Suprapubic skin (tissue), 4 donors: ENCODE measurements at regions not wholly inside any gene's neighbourhood (a gene's known extent, or its start where the extent isn't known, plus 50 kb on each side); places are given as distances from the start of the nearest gene placed in this dataset.

Experiments
- DNase-seq, 2 donors: peaks; one replicate each; pipeline ENCODE4 v3.0.0-alpha.2; 2019; ENCODE audit warnings: low spot score in 2 of 2
- H3K27ac ChIP-seq: fragments of 200-600 bp; sonication (generic); one replicate; pipeline ENCODE4 v1.5.1; 2019
- H3K27me3 ChIP-seq: fragments of 200-600 bp; sonication (generic); one replicate; pipeline ENCODE4 v1.5.1; 2019
- H3K36me3 ChIP-seq: fragments of 200-600 bp; sonication (generic); one replicate; pipeline ENCODE4 v1.5.1; 2019
- H3K4me1 ChIP-seq: fragments of 200-600 bp; sonication (generic); one replicate; pipeline ENCODE4 v1.5.1; 2019
- H3K4me3 ChIP-seq: fragments of 200-600 bp; sonication (generic); one replicate; pipeline ENCODE4 v1.5.1; 2019; ENCODE audit warnings: mild to moderate bottlenecking
- H3K9me3 ChIP-seq: fragments of 200-600 bp; sonication (generic); one replicate; pipeline ENCODE4 v1.5.1; 2019
- EP300 ChIP-seq: sonication (generic); formaldehyde crosslinking; IDR thresholded peaks from one replicate; pipeline ENCODE4 v1.6.1; 2017; ENCODE audit warnings: antibody characterized with exemption
- POLR2A ChIP-seq, 2 donors: fragments of 450-650 bp; IDR thresholded peaks; one replicate each; pipeline ENCODE4 v1.6.1; 2017; ENCODE audit warnings: antibody characterized with exemption in 2 of 2, mild to moderate bottlenecking in 2 of 2, moderate library complexity in 2 of 2
- POLR2AphosphoS5 ChIP-seq, 3 donors: sonication (generic); formaldehyde crosslinking; IDR thresholded peaks; one replicate each; pipeline ENCODE4 v1.6.1; 2017; ENCODE audit warnings: antibody characterized with exemption in 3 of 3
- WGBS: methylation state at CpG from one replicate; pipeline ENCODE4 v1.1.5; 2018; 5-methylcytosine and 5-hydroxymethylcytosine counted together
- TF ChIP-seq, protein P1 (sequence below), 2 donors: fragments of 200-600 bp in 1 of 2; fragments of 450-650 bp in 1 of 2; sonication (generic) in 1 of 2; IDR thresholded peaks; one replicate each; pipeline ENCODE4 v1.5.1; 2016 to 2019; ENCODE audit warnings: antibody characterized with exemption in 2 of 2, mild to moderate bottlenecking in 1 of 2, moderate library complexity in 1 of 2

GRCh38 chr4:24700118-24700517 lies 95.3 kb upstream of the SOD3 start:
- 85% methylated on average over 1 of the region's 1 CpG for WGBS
- no peak for DNase-seq
- Histone ChIP-seq H3K4me3 (no peak overlapping the region), H3K9me3 (no peaks in the 10 kb centered on the region), H3K36me3 (no peaks in the 10 kb centered on the region), H3K27me3 (no peaks in the 10 kb centered on the region), H3K4me1 (peaks cover 4% of the 10 kb centered on the region), H3K27ac (no peak overlapping the region)
- TF ChIP-seq, protein P1, sequence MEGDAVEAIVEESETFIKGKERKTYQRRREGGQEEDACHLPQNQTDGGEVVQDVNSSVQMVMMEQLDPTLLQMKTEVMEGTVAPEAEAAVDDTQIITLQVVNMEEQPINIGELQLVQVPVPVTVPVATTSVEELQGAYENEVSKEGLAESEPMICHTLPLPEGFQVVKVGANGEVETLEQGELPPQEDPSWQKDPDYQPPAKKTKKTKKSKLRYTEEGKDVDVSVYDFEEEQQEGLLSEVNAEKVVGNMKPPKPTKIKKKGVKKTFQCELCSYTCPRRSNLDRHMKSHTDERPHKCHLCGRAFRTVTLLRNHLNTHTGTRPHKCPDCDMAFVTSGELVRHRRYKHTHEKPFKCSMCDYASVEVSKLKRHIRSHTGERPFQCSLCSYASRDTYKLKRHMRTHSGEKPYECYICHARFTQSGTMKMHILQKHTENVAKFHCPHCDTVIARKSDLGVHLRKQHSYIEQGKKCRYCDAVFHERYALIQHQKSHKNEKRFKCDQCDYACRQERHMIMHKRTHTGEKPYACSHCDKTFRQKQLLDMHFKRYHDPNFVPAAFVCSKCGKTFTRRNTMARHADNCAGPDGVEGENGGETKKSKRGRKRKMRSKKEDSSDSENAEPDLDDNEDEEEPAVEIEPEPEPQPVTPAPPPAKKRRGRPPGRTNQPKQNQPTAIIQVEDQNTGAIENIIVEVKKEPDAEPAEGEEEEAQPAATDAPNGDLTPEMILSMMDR (IDR thresholded peaks at IDR 0.05) = no peak
- no peak for TF ChIP-seq EP300

GRCh38 chr4:24701683-24702082 lies 93.7 kb upstream of the SOD3 start:
- no peak overlapping the region for H3K27ac ChIP-seq
- no peak for TF ChIP-seq EP300
- TF ChIP-seq, protein P1 (IDR thresholded peaks at IDR 0.05) = no peak
- TF ChIP-seq POLR2AphosphoS5 (IDR thresholded peaks at IDR 0.05) = no peak
- no peak for TF ChIP-seq POLR2A (IDR thresholded peaks at IDR 0.05)
- H3K4me3 ChIP-seq = no peak overlapping the region
- H3K9me3 ChIP-seq = no peaks in the 10 kb centered on the region
- DNase-seq = no peak
- no peaks in the 10 kb centered on the region for H3K27me3 ChIP-seq
- H3K4me1 ChIP-seq = peaks cover 4% of the 10 kb centered on the region
- no peaks in the 10 kb centered on the region for H3K36me3 ChIP-seq
- 82% methylated on average over 5 of the region's 5 CpGs for WGBS

- 18% methylated on average over 1 of the region's 1 CpG for WGBS
- Histone ChIP-seq H3K27ac (no peak overlapping the region), H3K27me3 (no peaks in the 10 kb centered on the region), H3K4me3 (no peak overlapping the region), H3K36me3 (no peaks in the 10 kb centered on the region), H3K4me1 (peaks cover 4% of the 10 kb centered on the region), H3K9me3 (no peaks in the 10 kb centered on the region)
- TF ChIP-seq EP300 (no peak), POLR2AphosphoS5 (IDR thresholded peaks at IDR 0.05) (no peak), POLR2A (IDR thresholded peaks at IDR 0.05) (no peak)
- TF ChIP-seq, protein P1 (IDR thresholded peaks at IDR 0.05) = no peak
- DNase-seq = no peak
Observed at GRCh38 chr4:24702281-24702680, 93.1 kb upstream of the SOD3 start.

DNA sequence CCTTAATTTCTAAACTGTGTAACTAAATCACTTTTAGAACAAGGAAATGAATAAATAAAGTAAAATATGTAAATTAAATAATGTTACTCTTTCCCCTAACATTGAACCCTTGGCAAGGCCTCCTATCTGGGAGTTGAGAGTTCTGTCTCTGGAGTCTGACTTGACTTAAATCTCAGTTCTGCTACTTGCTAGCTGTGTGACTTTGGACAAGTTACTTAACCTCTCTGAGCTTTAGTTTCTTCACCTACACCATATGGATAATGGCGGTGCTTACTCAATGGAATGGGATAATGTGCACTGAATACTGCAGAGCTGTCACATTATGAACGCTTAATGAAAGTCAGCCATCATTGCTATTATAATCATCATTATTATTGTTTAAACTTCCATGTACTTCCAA lies 92.1 kb upstream of the SOD3 start:
- H3K9me3 ChIP-seq = no peaks in the 10 kb centered on the region
- peaks cover 4% of the 10 kb centered on the region for H3K4me1 ChIP-seq
- no peak for DNase-seq
- H3K36me3 ChIP-seq = no peaks in the 10 kb centered on the region
- H3K27ac ChIP-seq = no peak overlapping the region
- no peaks in the 10 kb centered on the region for H3K27me3 ChIP-seq
- TF ChIP-seq, protein P1 (IDR thresholded peaks at IDR 0.05) = no peak
- no peak for TF ChIP-seq POLR2AphosphoS5 (IDR thresholded peaks at IDR 0.05)
- no peak for TF ChIP-seq POLR2A (IDR thresholded peaks at IDR 0.05)
- no peak for TF ChIP-seq EP300
- no peak overlapping the region for H3K4me3 ChIP-seq
- 98% methylated on average over 2 of the region's 2 CpGs for WGBS

- Histone ChIP-seq H3K27ac (no peak overlapping the region), H3K36me3 (no peaks in the 10 kb centered on the region), H3K4me1 (peaks cover 4% of the 10 kb centered on the region), H3K9me3 (no peaks in the 10 kb centered on the region), H3K4me3 (no peak overlapping the region), H3K27me3 (no peaks in the 10 kb centered on the region)
- 81% methylated on average over 6 of the region's 6 CpGs for WGBS
- no peak for DNase-seq
- TF ChIP-seq, protein P1 (IDR thresholded peaks at IDR 0.05) = no peak
- TF ChIP-seq POLR2A (IDR thresholded peaks at IDR 0.05) (no peak), POLR2AphosphoS5 (IDR thresholded peaks at IDR 0.05) (no peak), EP300 (no peak)
Observed at GRCh38 chr4:24704149-24704548, 91.2 kb upstream of the SOD3 start.
